K562 (cell line): ENCODE measurements at regions not wholly inside any gene's neighbourhood (a gene's known extent, or its start where the extent isn't known, plus 50 kb on each side); places are given as distances from the start of the nearest gene placed in this dataset.

Source experiments
- CHD1 ChIP-seq: fragments of 200-600 bp; sonication (generic); IDR thresholded peaks from one replicate; pipeline ENCODE4 v1.6.1; 2012; ENCODE audit warnings: mild to moderate bottlenecking, moderate library complexity, low read length, inconsistent platforms
- E2F5 ChIP-seq: sonication (generic); formaldehyde crosslinking; IDR thresholded peaks from 2 replicates; pipeline ENCODE4 v1.8.0; 2022; ENCODE audit warnings: mild to moderate bottlenecking, missing genetic modification reagents
- FOXK1 ChIP-seq: sonication (generic); formaldehyde crosslinking; IDR thresholded peaks from 2 replicates; pipeline ENCODE4 v1.8.0; 2022; ENCODE audit warnings: missing genetic modification reagents, mild to moderate bottlenecking, borderline replicate concordance
- GABPB2 ChIP-seq: fragments of 250-450 bp; sonication (Bioruptor Pico); conservative IDR thresholded peaks from 2 replicates; pipeline ENCODE4 v1.5.1; 2021; ENCODE audit warnings: mild to moderate bottlenecking
- GATA2 ChIP-seq: sonication (generic); formaldehyde crosslinking; IDR thresholded peaks from 2 replicates; pipeline ENCODE4 v1.4.0; 2020; ENCODE audit warnings: mild to moderate bottlenecking, missing genetic modification reagents
- GTF2F1 ChIP-seq: IDR thresholded peaks from 2 replicates; pipeline ENCODE4 v1.6.1; 2011; ENCODE audit warnings: low read depth, low read length, improper control_type of control experiment
- HDGF ChIP-seq: fragments of 450-650 bp; IDR thresholded peaks from 2 replicates; pipeline ENCODE4 v1.6.1; 2016
- HMG20B ChIP-seq: fragments of 250-450 bp; sonication (Bioruptor Pico); IDR thresholded peaks from 2 replicates; pipeline ENCODE4 v1.5.0; 2021; ENCODE audit warnings: mild to moderate bottlenecking
- KLF6 ChIP-seq: fragments of 250-450 bp; sonication (Bioruptor Pico); IDR thresholded peaks from 2 replicates; pipeline ENCODE4 v1.4.0; 2020; ENCODE audit warnings: mild to moderate bottlenecking, moderate library complexity, borderline replicate concordance
- NBN ChIP-seq: fragments of 450-650 bp; IDR thresholded peaks from 2 replicates; pipeline ENCODE4 v1.6.1; 2016; ENCODE audit warnings: low read depth, mild to moderate bottlenecking
- NCOA4 ChIP-seq: fragments of 450-650 bp; IDR thresholded peaks from 2 replicates; pipeline ENCODE4 v1.6.1; 2018; ENCODE audit warnings: mild to moderate bottlenecking; ENCODE audit not compliant: partially characterized antibody
- PHF21A ChIP-seq: fragments of 450-650 bp; IDR thresholded peaks from 2 replicates; pipeline ENCODE4 v1.6.1; 2017; ENCODE audit warnings: low read depth, borderline replicate concordance
- POLR2H ChIP-seq: IDR thresholded peaks from 2 replicates; pipeline ENCODE4 v1.6.1; 2016; ENCODE audit warnings: missing genetic modification characterization, low read depth, mild to moderate bottlenecking, control low read depth, missing compliant biosample characterization, moderate library complexity
- RCOR1 ChIP-seq, 2 experiments: IDR thresholded peaks; 2 replicates each; pipeline ENCODE4 v1.6.1; 2012; ENCODE audit warnings: low read depth in 2 of 2, low read length in 2 of 2, borderline replicate concordance in 1 of 2, improper control_type of control experiment in 1 of 2
- SMARCA5 ChIP-seq: fragments of 450-650 bp; IDR thresholded peaks from 2 replicates; pipeline ENCODE4 v1.6.1; 2016
- TAL1 ChIP-seq: fragments of 450-650 bp; IDR thresholded peaks from 2 replicates; pipeline ENCODE4 v1.6.1; 2016; ENCODE audit warnings: mild to moderate bottlenecking
- TFAP4 ChIP-seq: sonication (generic); formaldehyde crosslinking; IDR thresholded peaks from 2 replicates; pipeline ENCODE4 v1.8.0; 2022; ENCODE audit warnings: missing genetic modification reagents, mild to moderate bottlenecking, moderate library complexity, borderline replicate concordance
- ZBED1 ChIP-seq: IDR thresholded peaks from 2 replicates; pipeline ENCODE4 v1.6.1; 2014
- ZC3H8 ChIP-seq: fragments of 450-650 bp; IDR thresholded peaks from 2 replicates; pipeline ENCODE4 v1.6.1; 2017
- ZFP91 ChIP-seq: sonication (generic); formaldehyde crosslinking; IDR thresholded peaks from 2 replicates; pipeline ENCODE4 v1.8.0; 2022; ENCODE audit warnings: mild to moderate bottlenecking, missing genetic modification reagents
- ZNF639 ChIP-seq, 2 experiments: fragments of 200-800 bp in 1 of 2; sonication (Bioruptor generic) in 1 of 2; sonication (generic) in 1 of 2; formaldehyde crosslinking in 1 of 2; IDR thresholded peaks in 1 of 2; conservative IDR thresholded peaks in 1 of 2; 2 replicates each; pipeline versions ENCODE4 v1.5.0 to v1.6.1; 2016 to 2020; ENCODE audit warnings: missing compliant biosample characterization in 1 of 2, missing genetic modification characterization in 1 of 2, missing genetic modification reagents in 1 of 2
- TF ChIP-seq, protein P1 (sequence below): fragments of 450-650 bp; IDR thresholded peaks from 2 replicates; pipeline ENCODE4 v1.7.1; 2018; ENCODE audit warnings: mild to moderate bottlenecking, low read depth; ENCODE audit not compliant: partially characterized antibody

GRCh38 chr2:21228041-21228895, 104.5 kb downstream of the TDRD15 start (continued):
- TF ChIP-seq GTF2F1 (no peak), POLR2H (no peak), KLF6 (CRISPR knock-in tag) (no peak), SMARCA5 (no peak), ZBED1 (no peak), NCOA4 (no peak), TFAP4 (CRISPR knock-in tag) (no peak), ZC3H8 (no peak), ZNF639 (CRISPR knock-in tag; conservative IDR thresholded peaks at IDR 0.05 in 1 of 2, IDR thresholded peaks at IDR 0.05 in 1 of 2) (peak in 1 of 2 experiments; percentile 22; a peak in 1 of 4 replicates), HDGF (no peak), HMG20B (CRISPR knock-in tag) (no peak), TAL1 (peak; percentile 91), GABPB2 (CRISPR knock-in tag) (no peak), GATA2 (CRISPR knock-in tag) (0 out of 2 replicates have a peak, but pooled peaks have one; percentile 27), PHF21A (no peak), NBN (peak; percentile 82; the same call in 1 of the 2 replicates), CHD1 (no peak), ZFP91 (no peak), FOXK1 (CRISPR knock-in tag) (no peak), RCOR1 (IDR thresholded peaks at IDR 0.05; ENCODE audit: borderline replicate concordance in 1 of 2, low read depth in 2 of 2, low read length in 2 of 2) (peak; percentile 69 to 90; a peak in 3 of 4 replicates), E2F5 (CRISPR knock-in tag) (no peak)
- TF ChIP-seq, protein P1, sequence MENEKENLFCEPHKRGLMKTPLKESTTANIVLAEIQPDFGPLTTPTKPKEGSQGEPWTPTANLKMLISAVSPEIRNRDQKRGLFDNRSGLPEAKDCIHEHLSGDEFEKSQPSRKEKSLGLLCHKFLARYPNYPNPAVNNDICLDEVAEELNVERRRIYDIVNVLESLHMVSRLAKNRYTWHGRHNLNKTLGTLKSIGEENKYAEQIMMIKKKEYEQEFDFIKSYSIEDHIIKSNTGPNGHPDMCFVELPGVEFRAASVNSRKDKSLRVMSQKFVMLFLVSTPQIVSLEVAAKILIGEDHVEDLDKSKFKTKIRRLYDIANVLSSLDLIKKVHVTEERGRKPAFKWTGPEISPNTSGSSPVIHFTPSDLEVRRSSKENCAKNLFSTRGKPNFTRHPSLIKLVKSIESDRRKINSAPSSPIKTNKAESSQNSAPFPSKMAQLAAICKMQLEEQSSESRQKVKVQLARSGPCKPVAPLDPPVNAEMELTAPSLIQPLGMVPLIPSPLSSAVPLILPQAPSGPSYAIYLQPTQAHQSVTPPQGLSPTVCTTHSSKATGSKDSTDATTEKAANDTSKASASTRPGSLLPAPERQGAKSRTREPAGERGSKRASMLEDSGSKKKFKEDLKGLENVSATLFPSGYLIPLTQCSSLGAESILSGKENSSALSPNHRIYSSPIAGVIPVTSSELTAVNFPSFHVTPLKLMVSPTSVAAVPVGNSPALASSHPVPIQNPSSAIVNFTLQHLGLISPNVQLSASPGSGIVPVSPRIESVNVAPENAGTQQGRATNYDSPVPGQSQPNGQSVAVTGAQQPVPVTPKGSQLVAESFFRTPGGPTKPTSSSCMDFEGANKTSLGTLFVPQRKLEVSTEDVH: no peak
